A673 (cell line): ENCODE measurements at regions not wholly inside any gene's neighbourhood (a gene's known extent, or its start where the extent isn't known, plus 50 kb on each side); places are given as distances from the start of the nearest gene placed in this dataset.

Experiments
- BruUV-seq: library from RNA; stranded (reverse); fragments of 400-500 nt; replicated peaks from 2 replicates; lab custom pipeline; 2021; lab: Mats Ljungman, UMichigan
- CTCF ChIA-PET: fragments of 300-600 bp; sonication (Branson Sonifier 250); formaldehyde crosslinking; loops from one replicate; lab custom pipeline; 2022; ENCODE audit warnings: antibody characterized with exemption; lab: Charles Lee
- POLR2A ChIA-PET: fragments of 300-600 bp; sonication (Branson Sonifier 250); formaldehyde crosslinking; loops from one replicate; lab custom pipeline; 2022; ENCODE audit warnings: antibody characterized with exemption; ENCODE audit not compliant: low non-redundant PET; lab: Charles Lee
- DNase-seq: peaks from one replicate; pipeline ENCODE4 v3.0.0-alpha.2; 2015; ENCODE audit warnings: low spot score
- H3K27ac ChIP-seq: fragments of 200-600 bp; sonication (generic); 2 replicates; pipeline ENCODE4 v1.5.1; 2016; ENCODE audit warnings: mixed run types, low read depth, mild to moderate bottlenecking, mixed read lengths, antibody characterized with exemption, low read length; ENCODE audit not compliant: poor library complexity, severe bottlenecking
- H3K27me3 ChIP-seq: fragments of 200-600 bp; sonication (generic); replicated peaks from 2 replicates; pipeline ENCODE4 v1.6.1; 2017; ENCODE audit warnings: mixed run types, low read depth, mild to moderate bottlenecking, mixed read lengths, antibody characterized with exemption, low read length; ENCODE audit not compliant: insufficient read depth, poor library complexity
- H3K36me3 ChIP-seq: fragments of 200-600 bp; sonication (generic); 2 replicates; pipeline ENCODE4 v1.6.1; 2016; ENCODE audit warnings: mixed run types, mild to moderate bottlenecking, mixed read lengths, antibody characterized with exemption, low read length; ENCODE audit not compliant: insufficient read depth, poor library complexity, severe bottlenecking
- H3K4me1 ChIP-seq: fragments of 200-600 bp; sonication (generic); 2 replicates; pipeline ENCODE4 v1.6.1; 2017; ENCODE audit warnings: mixed run types, mild to moderate bottlenecking, mixed read lengths, antibody characterized with exemption, low read length; ENCODE audit not compliant: insufficient read depth, poor library complexity, severe bottlenecking
- H3K4me3 ChIP-seq: fragments of 200-600 bp; sonication (generic); 2 replicates; pipeline ENCODE4 v1.5.1; 2016; ENCODE audit warnings: low read depth, mixed run types, mild to moderate bottlenecking, mixed read lengths, low read length; ENCODE audit not compliant: poor library complexity, severe bottlenecking
- H3K9me3 ChIP-seq: fragments of 200-600 bp; sonication (generic); 2 replicates; pipeline ENCODE4 v1.6.1; 2016; ENCODE audit warnings: mixed run types, low read depth, mild to moderate bottlenecking, mixed read lengths, antibody characterized with exemption, low read length; ENCODE audit not compliant: poor library complexity, severe bottlenecking
- EZH2 ChIP-seq: fragments of 200-600 bp; sonication (generic); IDR thresholded peaks from 2 replicates; pipeline ENCODE4 v1.6.1; 2017; ENCODE audit warnings: borderline replicate concordance, low read depth, mild to moderate bottlenecking, mixed read lengths, antibody characterized with exemption, low read length; ENCODE audit not compliant: poor library complexity, severe bottlenecking
- intact Hi-C: fragments of 100-400 bp; cut with micrococcal nuclease; formaldehyde crosslinking; loops from one replicate; pipeline ENCODE4 v1.10.0; 2022; ENCODE audit not compliant: unreplicated experiment
- TF ChIP-seq, protein P1 (sequence below): fragments of 300-800, 200-600 bp; sonication (generic); conservative IDR thresholded peaks from 2 replicates; pipeline ENCODE4 v1.5.1; 2017; ENCODE audit warnings: low read depth, mild to moderate bottlenecking, antibody characterized with exemption, low read length, moderate library complexity, mixed read lengths

DNA sequence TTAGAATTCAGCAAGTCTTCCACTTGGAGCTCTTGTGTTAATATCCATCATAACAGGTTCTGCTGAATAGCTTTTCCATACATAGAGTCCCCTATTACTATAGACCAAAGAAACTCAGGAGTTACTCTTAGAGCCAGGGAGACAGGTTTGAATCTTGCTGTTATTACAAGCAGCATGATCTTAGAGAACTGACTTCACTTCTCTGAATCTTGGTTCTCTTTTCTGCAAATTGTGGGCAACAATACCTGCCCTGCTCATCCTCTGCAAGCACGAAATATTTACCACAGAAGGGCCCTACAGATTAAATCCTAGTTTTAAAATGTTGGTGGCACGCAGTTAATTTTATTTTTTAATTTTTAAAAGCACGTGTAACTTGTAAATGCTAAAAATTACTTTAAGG is 111.7 kb downstream of the TLR4 start:
- BruUV-seq, result no TSS peak
- H3K9me3 ChIP-seq, result no peaks in the 10 kb centered on the region

DNA sequence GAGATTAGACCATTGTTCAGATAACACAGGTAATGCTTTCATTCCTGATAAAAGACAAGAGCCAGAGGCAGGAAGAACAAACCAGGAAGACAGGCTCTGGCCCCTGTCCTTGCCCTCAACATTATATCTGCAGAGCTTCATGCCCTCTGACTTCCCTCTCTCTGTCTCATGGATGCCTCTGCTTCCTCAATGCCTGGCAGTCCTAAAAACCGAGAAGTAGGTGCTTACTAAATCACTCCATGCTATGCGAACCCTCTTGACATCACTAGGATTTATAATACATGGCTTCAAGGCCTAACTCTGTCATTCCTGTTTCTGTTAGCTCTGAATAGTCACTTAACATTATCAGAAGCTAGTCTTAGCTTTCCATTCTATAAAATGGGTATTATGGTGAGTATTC is 117.8 kb downstream of the TLR4 start:
- no peak for TF ChIP-seq EZH2
- TF ChIP-seq, protein P1, sequence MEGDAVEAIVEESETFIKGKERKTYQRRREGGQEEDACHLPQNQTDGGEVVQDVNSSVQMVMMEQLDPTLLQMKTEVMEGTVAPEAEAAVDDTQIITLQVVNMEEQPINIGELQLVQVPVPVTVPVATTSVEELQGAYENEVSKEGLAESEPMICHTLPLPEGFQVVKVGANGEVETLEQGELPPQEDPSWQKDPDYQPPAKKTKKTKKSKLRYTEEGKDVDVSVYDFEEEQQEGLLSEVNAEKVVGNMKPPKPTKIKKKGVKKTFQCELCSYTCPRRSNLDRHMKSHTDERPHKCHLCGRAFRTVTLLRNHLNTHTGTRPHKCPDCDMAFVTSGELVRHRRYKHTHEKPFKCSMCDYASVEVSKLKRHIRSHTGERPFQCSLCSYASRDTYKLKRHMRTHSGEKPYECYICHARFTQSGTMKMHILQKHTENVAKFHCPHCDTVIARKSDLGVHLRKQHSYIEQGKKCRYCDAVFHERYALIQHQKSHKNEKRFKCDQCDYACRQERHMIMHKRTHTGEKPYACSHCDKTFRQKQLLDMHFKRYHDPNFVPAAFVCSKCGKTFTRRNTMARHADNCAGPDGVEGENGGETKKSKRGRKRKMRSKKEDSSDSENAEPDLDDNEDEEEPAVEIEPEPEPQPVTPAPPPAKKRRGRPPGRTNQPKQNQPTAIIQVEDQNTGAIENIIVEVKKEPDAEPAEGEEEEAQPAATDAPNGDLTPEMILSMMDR, result no peak
- Histone ChIP-seq H3K36me3 (no peaks in the 10 kb centered on the region), H3K4me1 (no peaks in the 10 kb centered on the region), H3K27ac (no peak overlapping the region), H3K4me3 (no peak overlapping the region), H3K27me3 (peaks cover 8% of the 10 kb centered on the region), H3K9me3 (no peaks in the 10 kb centered on the region)
- POLR2A ChIA-PET, result no interaction called here
- BruUV-seq, result no TSS peak
- intact Hi-C loops, result no loop called here
- CTCF ChIA-PET, result no interaction called here
- DNase-seq, result no peak

More for the DNA sequence above, 111.7 kb downstream of the TLR4 start:
- Histone ChIP-seq H3K36me3 (no peaks in the 10 kb centered on the region), H3K4me1 (no peaks in the 10 kb centered on the region), H3K4me3 (no peak overlapping the region), H3K27me3 (peaks cover 9% of the 10 kb centered on the region), H3K27ac (no peak overlapping the region)
- DNase-seq, result no peak
- ChIA-PET POLR2A (no interaction called here), CTCF (no interaction called here)
- intact Hi-C loops, result loop anchor here (2.0 kb wide), 1 partner anchor 33 kb away; no protein-coding TSS in a partner anchor
- TF ChIP-seq, protein P1, result no peak
- no peak for TF ChIP-seq EZH2

DNA sequence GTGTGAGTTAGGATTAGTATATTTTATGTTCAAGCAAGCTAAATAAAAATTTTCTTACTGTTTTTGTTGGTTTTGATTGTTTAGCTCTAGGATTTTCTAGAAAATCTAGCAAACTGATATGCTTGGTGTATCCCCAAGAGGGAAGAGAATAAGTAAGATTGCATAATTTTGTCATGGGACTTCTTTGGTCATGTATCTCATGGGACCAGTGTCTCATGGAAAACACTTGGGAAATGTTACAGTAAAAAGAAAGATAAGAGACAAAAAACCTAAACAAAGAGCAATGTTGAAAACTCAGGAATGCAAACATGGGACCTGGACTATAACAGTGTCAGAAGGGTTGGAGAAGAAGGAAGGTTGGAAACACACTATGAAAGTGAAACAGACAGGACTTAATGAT is 119.4 kb downstream of the TLR4 start:
- CTCF ChIA-PET, result no interaction called here
- no peak overlapping the region for H3K27ac ChIP-seq
- no peak for TF ChIP-seq EZH2
- TF ChIP-seq, protein P1, result no peak
- H3K9me3 ChIP-seq, result no peaks in the 10 kb centered on the region
- no peaks in the 10 kb centered on the region for H3K36me3 ChIP-seq
- peaks cover 9% of the 10 kb centered on the region for H3K27me3 ChIP-seq
- no TSS peak for BruUV-seq
- H3K4me3 ChIP-seq, result no peak overlapping the region
- POLR2A ChIA-PET, result no interaction called here
- no peaks in the 10 kb centered on the region for H3K4me1 ChIP-seq
- intact Hi-C loops, result no loop called here
- DNase-seq, result no peak
